Uterus (tissue), 3 donors: ENCODE measurements at regions not wholly inside any gene's neighbourhood (a gene's known extent, or its start where the extent isn't known, plus 50 kb on each side); places are given as distances from the start of the nearest gene placed in this dataset.

Source experiments
- DNase-seq, 2 donors: peaks; one replicate each; pipeline ENCODE4 v3.0.0-alpha.2; 2019 to 2020
- H3K27ac ChIP-seq, 2 donors: fragments of 200-600 bp; sonication (generic); 1 replicate in 1 of 2; 2 replicates in 1 of 2; pipeline ENCODE4 v1.5.1; 2016 to 2018
- H3K27me3 ChIP-seq, 2 donors: fragments of 200-600 bp; sonication (generic); one replicate each; pipeline ENCODE4 v1.5.1; 2018 to 2019; ENCODE audit warnings: control low read depth in 1 of 2
- H3K36me3 ChIP-seq, 2 donors: fragments of 200-600 bp; sonication (generic); one replicate each; pipeline ENCODE4 v1.5.1; 2019; ENCODE audit warnings: control low read depth in 1 of 2
- H3K4me1 ChIP-seq, 2 donors: fragments of 200-600 bp; sonication (generic); one replicate each; pipeline ENCODE4 v1.5.1; 2018 to 2019; ENCODE audit warnings: control low read depth in 1 of 2
- H3K4me3 ChIP-seq, 2 donors: fragments of 200-600 bp; sonication (generic); 1 replicate in 1 of 2; 2 replicates in 1 of 2; pipeline ENCODE4 v1.5.1; 2018 to 2019; ENCODE audit warnings: mild to moderate bottlenecking in 1 of 2
- H3K9me3 ChIP-seq, 2 donors: fragments of 200-600 bp; sonication (generic); one replicate each; pipeline ENCODE4 v1.5.1; 2019; ENCODE audit warnings: control low read depth in 1 of 2
- POLR2A ChIP-seq, 2 donors: fragments of 450-650 bp; IDR thresholded peaks; one replicate each; pipeline ENCODE4 v1.6.1; 2016; ENCODE audit warnings: antibody characterized with exemption in 2 of 2, mild to moderate bottlenecking in 1 of 2, moderate library complexity in 1 of 2
- intact Hi-C: fragments of 100-400 bp; cut with DNase I; formaldehyde crosslinking; loops from one replicate; pipeline ENCODE4 v1.15.1; 2023; ENCODE audit warnings: low total_unique reads
- TF ChIP-seq, protein P1 (sequence below), 4 experiments: fragments of 200-600 bp in 2 of 4; fragments of 450-650 bp in 2 of 4; sonication (generic) in 2 of 4; IDR thresholded peaks; one replicate each; pipeline ENCODE4 v1.5.1; 2016 to 2019; ENCODE audit warnings: antibody characterized with exemption in 4 of 4, mild to moderate bottlenecking in 2 of 4, moderate library complexity in 1 of 4
- donor health status: DM: yes; HTN: yes; CAD: no.

DNA sequence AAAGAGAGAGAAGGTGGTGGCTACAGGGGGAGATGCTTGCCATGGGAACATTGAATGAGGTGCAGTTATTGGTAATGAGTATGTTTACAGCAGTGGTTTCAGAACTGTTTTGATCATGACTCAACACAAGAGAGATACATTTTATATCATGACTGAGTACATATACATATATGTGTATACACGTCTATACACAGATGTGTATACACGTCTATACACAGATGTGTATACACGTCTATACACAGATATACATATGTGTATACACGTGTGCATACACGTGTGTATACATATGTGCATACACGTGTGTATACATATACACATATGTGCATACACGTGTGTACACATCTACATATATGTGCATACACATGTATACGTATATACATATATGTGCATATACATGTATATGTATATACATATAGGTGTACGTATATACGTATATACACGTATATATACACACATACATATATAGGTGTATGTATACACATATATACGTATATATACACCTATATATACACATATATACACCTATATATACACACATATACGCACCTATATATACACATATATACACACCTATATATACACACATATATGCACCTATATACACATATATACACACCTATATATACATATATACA lies 518.5 kb downstream of the TSN start:
- no peak for DNase-seq
- H3K27ac ChIP-seq = no peak overlapping the region
- H3K9me3 ChIP-seq = no peaks in the 10 kb centered on the region
- intact Hi-C loops = no loop called here
- TF ChIP-seq, protein P1, sequence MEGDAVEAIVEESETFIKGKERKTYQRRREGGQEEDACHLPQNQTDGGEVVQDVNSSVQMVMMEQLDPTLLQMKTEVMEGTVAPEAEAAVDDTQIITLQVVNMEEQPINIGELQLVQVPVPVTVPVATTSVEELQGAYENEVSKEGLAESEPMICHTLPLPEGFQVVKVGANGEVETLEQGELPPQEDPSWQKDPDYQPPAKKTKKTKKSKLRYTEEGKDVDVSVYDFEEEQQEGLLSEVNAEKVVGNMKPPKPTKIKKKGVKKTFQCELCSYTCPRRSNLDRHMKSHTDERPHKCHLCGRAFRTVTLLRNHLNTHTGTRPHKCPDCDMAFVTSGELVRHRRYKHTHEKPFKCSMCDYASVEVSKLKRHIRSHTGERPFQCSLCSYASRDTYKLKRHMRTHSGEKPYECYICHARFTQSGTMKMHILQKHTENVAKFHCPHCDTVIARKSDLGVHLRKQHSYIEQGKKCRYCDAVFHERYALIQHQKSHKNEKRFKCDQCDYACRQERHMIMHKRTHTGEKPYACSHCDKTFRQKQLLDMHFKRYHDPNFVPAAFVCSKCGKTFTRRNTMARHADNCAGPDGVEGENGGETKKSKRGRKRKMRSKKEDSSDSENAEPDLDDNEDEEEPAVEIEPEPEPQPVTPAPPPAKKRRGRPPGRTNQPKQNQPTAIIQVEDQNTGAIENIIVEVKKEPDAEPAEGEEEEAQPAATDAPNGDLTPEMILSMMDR (IDR thresholded peaks at IDR 0.05) = no peak
- TF ChIP-seq POLR2A (IDR thresholded peaks at IDR 0.05) = no peak
- no peak overlapping the region for H3K4me3 ChIP-seq
- no peaks in the 10 kb centered on the region for H3K27me3 ChIP-seq
- H3K4me1 ChIP-seq = no peaks in the 10 kb centered on the region
- no peaks in the 10 kb centered on the region for H3K36me3 ChIP-seq

- Histone ChIP-seq H3K27ac (no peak overlapping the region), H3K4me3 (no peak overlapping the region), H3K9me3 (no peaks in the 10 kb centered on the region), H3K4me1 (no peaks in the 10 kb centered on the region), H3K27me3 (no peaks in the 10 kb centered on the region), H3K36me3 (no peaks in the 10 kb centered on the region)
- DNase-seq = no peak
- intact Hi-C loops = no loop called here
- no peak for TF ChIP-seq POLR2A (IDR thresholded peaks at IDR 0.05)
- TF ChIP-seq, protein P1 (IDR thresholded peaks at IDR 0.05) = no peak
Measured at GRCh38 chr2:122277956-122278355, 522.5 kb downstream of the TSN start.

GRCh38 chr2:122300758-122301157 lies 545.3 kb downstream of the TSN start:
- intact Hi-C loops = no loop called here
- no peak for TF ChIP-seq POLR2A (IDR thresholded peaks at IDR 0.05)
- TF ChIP-seq, protein P1 (IDR thresholded peaks at IDR 0.05) = no peak
- no peak for DNase-seq
- Histone ChIP-seq H3K9me3 (no peaks in the 10 kb centered on the region), H3K4me3 (no peak overlapping the region), H3K4me1 (no peaks in the 10 kb centered on the region), H3K36me3 (no peaks in the 10 kb centered on the region), H3K27ac (no peak overlapping the region), H3K27me3 (no peaks in the 10 kb centered on the region)

- no peak for TF ChIP-seq POLR2A (IDR thresholded peaks at IDR 0.05)
- TF ChIP-seq, protein P1 (IDR thresholded peaks at IDR 0.05) = no peak
- H3K36me3 ChIP-seq = no peaks in the 10 kb centered on the region
- intact Hi-C loops = no loop called here
- H3K9me3 ChIP-seq = no peaks in the 10 kb centered on the region
- H3K4me3 ChIP-seq = no peak overlapping the region
- no peaks in the 10 kb centered on the region for H3K4me1 ChIP-seq
- no peaks in the 10 kb centered on the region for H3K27me3 ChIP-seq
- DNase-seq = no peak
- no peak overlapping the region for H3K27ac ChIP-seq
Measured at GRCh38 chr2:122307763-122308162, 552.3 kb downstream of the TSN start.

- Histone ChIP-seq H3K27me3 (no peaks in the 10 kb centered on the region), H3K27ac (no peak overlapping the region), H3K9me3 (no peaks in the 10 kb centered on the region), H3K4me3 (no peak overlapping the region), H3K36me3 (no peaks in the 10 kb centered on the region), H3K4me1 (no peaks in the 10 kb centered on the region)
- TF ChIP-seq, protein P1 (IDR thresholded peaks at IDR 0.05) = no peak
- TF ChIP-seq POLR2A (IDR thresholded peaks at IDR 0.05) = no peak
- intact Hi-C loops = no loop called here
- DNase-seq = no peak
Measured at GRCh38 chr2:122315306-122315705, 559.9 kb downstream of the TSN start.
